A673 (cell line): ENCODE measurements at regions not wholly inside any gene's neighbourhood (a gene's known extent, or its start where the extent isn't known, plus 50 kb on each side); places are given as distances from the start of the nearest gene placed in this dataset.

Experiments
- BruUV-seq: library from RNA; stranded (reverse); fragments of 400-500 nt; replicated peaks from 2 replicates; lab custom pipeline; 2021; lab: Mats Ljungman, UMichigan
- CTCF ChIA-PET: fragments of 300-600 bp; sonication (Branson Sonifier 250); formaldehyde crosslinking; loops from one replicate; lab custom pipeline; 2022; ENCODE audit warnings: antibody characterized with exemption; lab: Charles Lee
- POLR2A ChIA-PET: fragments of 300-600 bp; sonication (Branson Sonifier 250); formaldehyde crosslinking; loops from one replicate; lab custom pipeline; 2022; ENCODE audit warnings: antibody characterized with exemption; ENCODE audit not compliant: low non-redundant PET; lab: Charles Lee
- DNase-seq: peaks from one replicate; pipeline ENCODE4 v3.0.0-alpha.2; 2015; ENCODE audit warnings: low spot score
- H3K27ac ChIP-seq: fragments of 200-600 bp; sonication (generic); 2 replicates; pipeline ENCODE4 v1.5.1; 2016; ENCODE audit warnings: mixed run types, low read depth, mild to moderate bottlenecking, mixed read lengths, antibody characterized with exemption, low read length; ENCODE audit not compliant: poor library complexity, severe bottlenecking
- H3K27me3 ChIP-seq: fragments of 200-600 bp; sonication (generic); replicated peaks from 2 replicates; pipeline ENCODE4 v1.6.1; 2017; ENCODE audit warnings: mixed run types, low read depth, mild to moderate bottlenecking, mixed read lengths, antibody characterized with exemption, low read length; ENCODE audit not compliant: insufficient read depth, poor library complexity
- H3K36me3 ChIP-seq: fragments of 200-600 bp; sonication (generic); 2 replicates; pipeline ENCODE4 v1.6.1; 2016; ENCODE audit warnings: mixed run types, mild to moderate bottlenecking, mixed read lengths, antibody characterized with exemption, low read length; ENCODE audit not compliant: insufficient read depth, poor library complexity, severe bottlenecking
- H3K4me1 ChIP-seq: fragments of 200-600 bp; sonication (generic); 2 replicates; pipeline ENCODE4 v1.6.1; 2017; ENCODE audit warnings: mixed run types, mild to moderate bottlenecking, mixed read lengths, antibody characterized with exemption, low read length; ENCODE audit not compliant: insufficient read depth, poor library complexity, severe bottlenecking
- H3K4me3 ChIP-seq: fragments of 200-600 bp; sonication (generic); 2 replicates; pipeline ENCODE4 v1.5.1; 2016; ENCODE audit warnings: low read depth, mixed run types, mild to moderate bottlenecking, mixed read lengths, low read length; ENCODE audit not compliant: poor library complexity, severe bottlenecking
- H3K9me3 ChIP-seq: fragments of 200-600 bp; sonication (generic); 2 replicates; pipeline ENCODE4 v1.6.1; 2016; ENCODE audit warnings: mixed run types, low read depth, mild to moderate bottlenecking, mixed read lengths, antibody characterized with exemption, low read length; ENCODE audit not compliant: poor library complexity, severe bottlenecking
- CTCF ChIP-seq: fragments of 300-800, 200-600 bp; sonication (generic); conservative IDR thresholded peaks from 2 replicates; pipeline ENCODE4 v1.5.1; 2017; ENCODE audit warnings: low read depth, mild to moderate bottlenecking, antibody characterized with exemption, low read length, moderate library complexity, mixed read lengths
- EZH2 ChIP-seq: fragments of 200-600 bp; sonication (generic); IDR thresholded peaks from 2 replicates; pipeline ENCODE4 v1.6.1; 2017; ENCODE audit warnings: borderline replicate concordance, low read depth, mild to moderate bottlenecking, mixed read lengths, antibody characterized with exemption, low read length; ENCODE audit not compliant: poor library complexity, severe bottlenecking
- intact Hi-C: fragments of 100-400 bp; cut with micrococcal nuclease; formaldehyde crosslinking; loops from one replicate; pipeline ENCODE4 v1.10.0; 2022; ENCODE audit not compliant: unreplicated experiment

- H3K27me3 ChIP-seq: no peaks in the 10 kb centered on the region
- no peaks in the 10 kb centered on the region for H3K36me3 ChIP-seq
- no peak for DNase-seq
- no peak overlapping the region for H3K27ac ChIP-seq
- ChIA-PET CTCF (no interaction called here), POLR2A (no interaction called here)
- no peaks in the 10 kb centered on the region for H3K4me1 ChIP-seq
- H3K9me3 ChIP-seq: no peaks in the 10 kb centered on the region
- no TSS peak for BruUV-seq
- intact Hi-C loops: no loop called here
- no peak for TF ChIP-seq CTCF
- TF ChIP-seq EZH2: no peak
- H3K4me3 ChIP-seq: no peak overlapping the region
Measured at GRCh38 chr2:3099145-3099859, 278.3 kb downstream of the EIPR1 start.

GRCh38 chr2:3098231-3098630, 279.4 kb downstream of the EIPR1 start:
- intact Hi-C loops: no loop called here
- Histone ChIP-seq H3K4me3 (no peak overlapping the region), H3K27ac (no peak overlapping the region), H3K4me1 (no peaks in the 10 kb centered on the region), H3K9me3 (no peaks in the 10 kb centered on the region), H3K27me3 (no peaks in the 10 kb centered on the region), H3K36me3 (no peaks in the 10 kb centered on the region)
- no peak for DNase-seq
- BruUV-seq: no TSS peak
- CTCF ChIA-PET: no interaction called here
- TF ChIP-seq CTCF (no peak), EZH2 (no peak)
- POLR2A ChIA-PET: no interaction called here

- BruUV-seq: no TSS peak
- no peaks in the 10 kb centered on the region for H3K27me3 ChIP-seq
- no peaks in the 10 kb centered on the region for H3K36me3 ChIP-seq
- no peak overlapping the region for H3K27ac ChIP-seq
- POLR2A ChIA-PET: no interaction called here
- CTCF ChIA-PET: no interaction called here
- H3K4me1 ChIP-seq: no peaks in the 10 kb centered on the region
- no peak for TF ChIP-seq EZH2
- TF ChIP-seq CTCF: no peak
- intact Hi-C loops: no loop called here
- no peaks in the 10 kb centered on the region for H3K9me3 ChIP-seq
- no peak overlapping the region for H3K4me3 ChIP-seq
- no peak for DNase-seq
Measured at GRCh38 chr2:3097804-3098203, 279.8 kb downstream of the EIPR1 start.
